ENCODE measurements at regions not wholly inside any gene's neighbourhood (a gene's known extent, or its start where the extent isn't known, plus 50 kb on each side); places are given as distances from the start of the nearest gene placed in this dataset.

- DNase-seq (ENCODE audit: low read depth, low spot score) = no peak
- H3K27me3 Mint-ChIP-seq (ENCODE audit: low read depth) = no peaks in the 10 kb centered on the region
- H3K36me3 Mint-ChIP-seq (ENCODE audit: low read depth) = no peaks in the 10 kb centered on the region
- no peak overlapping the region for H3K4me3 Mint-ChIP-seq
- no peaks in the 10 kb centered on the region for H3K4me1 Mint-ChIP-seq
- H3K27ac Mint-ChIP-seq (ENCODE audit: unreplicated experiment) = no peak overlapping the region
- no peak for TF ChIP-seq CTCF (conservative IDR thresholded peaks at IDR 0.05)
- no peaks in the 10 kb centered on the region for H3K9me3 Mint-ChIP-seq
Observed at GRCh38 chr22:48431014-48431413, 1396.7 kb downstream of the BRD1 start.

GRCh38 chr22:48429446-48430020, 1398.1 kb downstream of the BRD1 start:
- no peak for TF ChIP-seq CTCF (conservative IDR thresholded peaks at IDR 0.05)
- no peak overlapping the region for H3K4me3 Mint-ChIP-seq
- no peak for DNase-seq (ENCODE audit: low read depth, low spot score)
- no peaks in the 10 kb centered on the region for H3K27me3 Mint-ChIP-seq (ENCODE audit: low read depth)
- no peaks in the 10 kb centered on the region for H3K36me3 Mint-ChIP-seq (ENCODE audit: low read depth)
- no peak overlapping the region for H3K27ac Mint-ChIP-seq (ENCODE audit: unreplicated experiment)
- no peaks in the 10 kb centered on the region for H3K4me1 Mint-ChIP-seq
- no peaks in the 10 kb centered on the region for H3K9me3 Mint-ChIP-seq

GRCh38 chr22:48428631-48429371, 1398.9 kb downstream of the BRD1 start:
- DNase-seq (ENCODE audit: low read depth, low spot score) = no peak
- Mint-ChIP-seq H3K36me3 (ENCODE audit: low read depth) (no peaks in the 10 kb centered on the region), H3K9me3 (no peaks in the 10 kb centered on the region), H3K4me1 (no peaks in the 10 kb centered on the region), H3K27ac (ENCODE audit: unreplicated experiment) (no peak overlapping the region), H3K27me3 (ENCODE audit: low read depth) (no peaks in the 10 kb centered on the region), H3K4me3 (no peak overlapping the region)
- TF ChIP-seq CTCF (conservative IDR thresholded peaks at IDR 0.05) = no peak

GRCh38 chr22:48427731-48428211, 1399.9 kb downstream of the BRD1 start:
- Mint-ChIP-seq H3K27me3 (ENCODE audit: low read depth) (no peaks in the 10 kb centered on the region), H3K4me1 (no peaks in the 10 kb centered on the region), H3K4me3 (no peak overlapping the region), H3K36me3 (ENCODE audit: low read depth) (no peaks in the 10 kb centered on the region), H3K27ac (ENCODE audit: unreplicated experiment) (no peak overlapping the region), H3K9me3 (no peaks in the 10 kb centered on the region)
- no peak for DNase-seq (ENCODE audit: low read depth, low spot score)
- no peak for TF ChIP-seq CTCF (conservative IDR thresholded peaks at IDR 0.05)

GRCh38 chr22:48426466-48427380, 1401.0 kb downstream of the BRD1 start:
- Mint-ChIP-seq H3K27me3 (ENCODE audit: low read depth) (no peaks in the 10 kb centered on the region), H3K9me3 (peaks cover under 1% of the 10 kb centered on the region), H3K27ac (ENCODE audit: unreplicated experiment) (no peak overlapping the region), H3K4me1 (no peaks in the 10 kb centered on the region), H3K36me3 (ENCODE audit: low read depth) (no peaks in the 10 kb centered on the region), H3K4me3 (no peak overlapping the region)
- TF ChIP-seq CTCF (conservative IDR thresholded peaks at IDR 0.05) = no peak
- no peak for DNase-seq (ENCODE audit: low read depth, low spot score)

Data from neural crest cell (in vitro differentiated cells).